Panc1 (cell line): ENCODE measurements at regions not wholly inside any gene's neighbourhood (a gene's known extent, or its start where the extent isn't known, plus 50 kb on each side); places are given as distances from the start of the nearest gene placed in this dataset.

Experiments
- ATAC-seq: fragments of 200-7000 bp; cut with Tn5 transposase; 2 replicates; pipeline ENCODE4 v1.9.1; 2020; ENCODE audit warnings: mild to moderate bottlenecking, moderate library complexity
- BruUV-seq: library from RNA; stranded (reverse); fragments of 400-500 nt; replicated peaks from 2 replicates; lab custom pipeline; 2021; lab: Mats Ljungman, UMichigan
- CTCF ChIA-PET: fragments of 300-600 bp; sonication (Branson Sonifier 250); formaldehyde crosslinking; loops from one replicate; lab custom pipeline; 2022; ENCODE audit warnings: antibody characterized with exemption; lab: Charles Lee
- POLR2A ChIA-PET: fragments of 300-600 bp; sonication (Branson Sonifier 250); formaldehyde crosslinking; loops from one replicate; lab custom pipeline; 2022; ENCODE audit warnings: antibody characterized with exemption; lab: Charles Lee
- DNase-seq: peaks from one replicate; pipeline ENCODE4 v3.0.0-alpha.2; 2010; ENCODE audit warnings: low read depth, low spot score
- H3K27ac ChIP-seq: 2 replicates; pipeline ENCODE4 v1.5.1; 2011; ENCODE audit warnings: mild to moderate bottlenecking, low read length, inconsistent platforms
- H3K27me3 ChIP-seq: fragments of 200-500 bp; sonication (Bioruptor generic); 2 replicates; pipeline ENCODE4 v1.6.0; 2014; ENCODE audit warnings: low read length, inconsistent platforms; ENCODE audit not compliant: control insufficient read depth, insufficient read depth
- H3K36me3 ChIP-seq: fragments of 200-500 bp; sonication (Bioruptor generic); 2 replicates; pipeline ENCODE4 v1.5.1; 2014; ENCODE audit warnings: inconsistent platforms, mild to moderate bottlenecking, low read length, moderate library complexity; ENCODE audit not compliant: control insufficient read depth, insufficient read depth
- H3K4me1 ChIP-seq: 2 replicates; pipeline ENCODE4 v1.5.1; 2011; ENCODE audit warnings: inconsistent platforms, mild to moderate bottlenecking, low read length, moderate library complexity; ENCODE audit not compliant: control insufficient read depth, insufficient read depth
- H3K4me3 ChIP-seq, 2 experiments: 2 replicates each; pipeline ENCODE4 v1.5.1; 2011 to 2012; ENCODE audit warnings: low read depth in 2 of 2, low read length in 2 of 2, mild to moderate bottlenecking in 2 of 2, inconsistent platforms in 1 of 2, moderate library complexity in 1 of 2
- H3K9me3 ChIP-seq: fragments of 200-500 bp; sonication (Bioruptor generic); 2 replicates; pipeline ENCODE4 v1.5.1; 2014; ENCODE audit warnings: low read depth, mild to moderate bottlenecking, inconsistent platforms, low read length, moderate library complexity; ENCODE audit not compliant: control insufficient read depth, insufficient read depth
- POLR2AphosphoS5 ChIP-seq: IDR thresholded peaks from 2 replicates; pipeline ENCODE4 v1.6.1; 2012; ENCODE audit warnings: mild to moderate bottlenecking, low read depth, low read length, moderate library complexity
- SIN3A ChIP-seq: IDR thresholded peaks from 2 replicates; pipeline ENCODE4 v1.6.1; 2012; ENCODE audit warnings: low read depth, mild to moderate bottlenecking, low read length, moderate library complexity, borderline replicate concordance; ENCODE audit not compliant: insufficient read depth
- TCF7L2 ChIP-seq: IDR thresholded peaks from 2 replicates; pipeline ENCODE4 v1.6.1; 2011; ENCODE audit warnings: mild to moderate bottlenecking, low read depth, low read length, inconsistent platforms
- in situ Hi-C: cut with HindIII; loops from 2 replicates; pipeline ENCODE4 v1.10.0; 2016; ENCODE audit warnings: low sequenced_read_pairs, low pct_unique_long_range_greater_than_20kb
- intact Hi-C: fragments of 100-400 bp; cut with micrococcal nuclease; formaldehyde crosslinking; loops from one replicate; pipeline ENCODE4 v1.10.0; 2022; ENCODE audit not compliant: unreplicated experiment
- TF ChIP-seq, protein P1 (sequence below), 2 experiments: IDR thresholded peaks; 2 replicates each; pipeline ENCODE4 v1.6.1; 2011 to 2012; ENCODE audit warnings: low read depth in 2 of 2, control low read depth in 1 of 2, low read length in 1 of 2, mild to moderate bottlenecking in 1 of 2, moderate library complexity in 1 of 2; ENCODE audit not compliant: insufficient read depth in 1 of 2
- TF ChIP-seq, protein P2 (sequence below): fragments of 450-650 bp; IDR thresholded peaks from 2 replicates; pipeline ENCODE4 v1.5.1; 2017; ENCODE audit warnings: mild to moderate bottlenecking

DNA sequence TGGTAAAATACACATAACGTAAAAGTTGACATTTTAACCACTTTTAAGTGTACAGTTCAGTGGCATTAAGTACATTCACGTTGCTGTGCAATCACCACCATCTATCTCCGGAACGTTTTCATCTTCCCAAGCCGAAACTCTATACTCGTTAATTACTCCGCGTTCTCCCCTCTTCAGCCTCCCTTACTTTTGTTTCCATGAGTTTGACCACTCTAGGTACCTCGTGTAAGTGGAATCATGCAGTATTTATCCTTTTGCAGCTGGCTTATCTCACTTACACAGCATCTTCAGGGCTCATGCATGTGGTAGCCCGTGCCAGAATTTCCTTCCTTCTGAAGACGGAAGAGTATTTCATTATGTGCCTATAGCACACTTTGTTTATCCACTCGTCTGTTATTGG, 225.2 kb downstream of the SLC4A3 start:
- CTCF ChIA-PET: no interaction called here
- no peak for ATAC-seq

DNA sequence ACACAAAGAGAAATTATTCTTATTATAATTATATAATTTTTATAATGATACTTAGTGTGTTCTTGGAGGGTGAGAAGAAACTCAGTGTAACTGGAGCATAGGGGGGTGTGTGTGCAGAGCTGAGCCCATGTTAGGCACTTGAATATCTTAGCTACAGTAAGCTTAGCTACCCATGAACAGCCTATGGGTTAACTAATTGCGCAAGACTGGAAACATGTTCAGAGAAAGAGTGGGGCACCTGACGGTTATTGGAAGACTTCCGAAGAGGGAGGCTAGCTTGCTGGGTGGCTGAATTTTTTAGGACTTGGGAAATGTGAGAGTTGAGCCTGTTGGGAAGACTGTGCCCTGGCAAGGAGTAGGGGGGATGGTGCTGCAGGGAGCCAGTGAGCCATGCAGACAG, 229.2 kb downstream of the SLC4A3 start:
- TF ChIP-seq POLR2AphosphoS5 (no peak), TCF7L2 (no peak), SIN3A (no peak)
- TF ChIP-seq, protein P1, sequence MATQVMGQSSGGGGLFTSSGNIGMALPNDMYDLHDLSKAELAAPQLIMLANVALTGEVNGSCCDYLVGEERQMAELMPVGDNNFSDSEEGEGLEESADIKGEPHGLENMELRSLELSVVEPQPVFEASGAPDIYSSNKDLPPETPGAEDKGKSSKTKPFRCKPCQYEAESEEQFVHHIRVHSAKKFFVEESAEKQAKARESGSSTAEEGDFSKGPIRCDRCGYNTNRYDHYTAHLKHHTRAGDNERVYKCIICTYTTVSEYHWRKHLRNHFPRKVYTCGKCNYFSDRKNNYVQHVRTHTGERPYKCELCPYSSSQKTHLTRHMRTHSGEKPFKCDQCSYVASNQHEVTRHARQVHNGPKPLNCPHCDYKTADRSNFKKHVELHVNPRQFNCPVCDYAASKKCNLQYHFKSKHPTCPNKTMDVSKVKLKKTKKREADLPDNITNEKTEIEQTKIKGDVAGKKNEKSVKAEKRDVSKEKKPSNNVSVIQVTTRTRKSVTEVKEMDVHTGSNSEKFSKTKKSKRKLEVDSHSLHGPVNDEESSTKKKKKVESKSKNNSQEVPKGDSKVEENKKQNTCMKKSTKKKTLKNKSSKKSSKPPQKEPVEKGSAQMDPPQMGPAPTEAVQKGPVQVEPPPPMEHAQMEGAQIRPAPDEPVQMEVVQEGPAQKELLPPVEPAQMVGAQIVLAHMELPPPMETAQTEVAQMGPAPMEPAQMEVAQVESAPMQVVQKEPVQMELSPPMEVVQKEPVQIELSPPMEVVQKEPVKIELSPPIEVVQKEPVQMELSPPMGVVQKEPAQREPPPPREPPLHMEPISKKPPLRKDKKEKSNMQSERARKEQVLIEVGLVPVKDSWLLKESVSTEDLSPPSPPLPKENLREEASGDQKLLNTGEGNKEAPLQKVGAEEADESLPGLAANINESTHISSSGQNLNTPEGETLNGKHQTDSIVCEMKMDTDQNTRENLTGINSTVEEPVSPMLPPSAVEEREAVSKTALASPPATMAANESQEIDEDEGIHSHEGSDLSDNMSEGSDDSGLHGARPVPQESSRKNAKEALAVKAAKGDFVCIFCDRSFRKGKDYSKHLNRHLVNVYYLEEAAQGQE (IDR thresholded peaks at IDR 0.05; ENCODE audit: insufficient read depth in 1 of 2, low read depth in 2 of 2, low read length in 1 of 2): no peak
- TF ChIP-seq, protein P2, sequence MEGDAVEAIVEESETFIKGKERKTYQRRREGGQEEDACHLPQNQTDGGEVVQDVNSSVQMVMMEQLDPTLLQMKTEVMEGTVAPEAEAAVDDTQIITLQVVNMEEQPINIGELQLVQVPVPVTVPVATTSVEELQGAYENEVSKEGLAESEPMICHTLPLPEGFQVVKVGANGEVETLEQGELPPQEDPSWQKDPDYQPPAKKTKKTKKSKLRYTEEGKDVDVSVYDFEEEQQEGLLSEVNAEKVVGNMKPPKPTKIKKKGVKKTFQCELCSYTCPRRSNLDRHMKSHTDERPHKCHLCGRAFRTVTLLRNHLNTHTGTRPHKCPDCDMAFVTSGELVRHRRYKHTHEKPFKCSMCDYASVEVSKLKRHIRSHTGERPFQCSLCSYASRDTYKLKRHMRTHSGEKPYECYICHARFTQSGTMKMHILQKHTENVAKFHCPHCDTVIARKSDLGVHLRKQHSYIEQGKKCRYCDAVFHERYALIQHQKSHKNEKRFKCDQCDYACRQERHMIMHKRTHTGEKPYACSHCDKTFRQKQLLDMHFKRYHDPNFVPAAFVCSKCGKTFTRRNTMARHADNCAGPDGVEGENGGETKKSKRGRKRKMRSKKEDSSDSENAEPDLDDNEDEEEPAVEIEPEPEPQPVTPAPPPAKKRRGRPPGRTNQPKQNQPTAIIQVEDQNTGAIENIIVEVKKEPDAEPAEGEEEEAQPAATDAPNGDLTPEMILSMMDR: no peak

More for the DNA sequence above, 225.2 kb downstream of the SLC4A3 start:
- no peaks in the 10 kb centered on the region; the same call in 1 of the 2 replicates for H3K4me1 ChIP-seq
- BruUV-seq: no TSS peak
- peaks cover 10% of the 10 kb centered on the region for H3K27me3 ChIP-seq
- no peak overlapping the region for H3K27ac ChIP-seq
- H3K9me3 ChIP-seq: no peaks in the 10 kb centered on the region
- in situ Hi-C loops (no loop called here), intact Hi-C loops (no loop called here)
- DNase-seq: no peak
- H3K36me3 ChIP-seq: no peaks in the 10 kb centered on the region
- no peak for TF ChIP-seq TCF7L2
- TF ChIP-seq POLR2AphosphoS5: no peak
- no peak for TF ChIP-seq SIN3A
- TF ChIP-seq, protein P2: no peak
- TF ChIP-seq, protein P1 (IDR thresholded peaks at IDR 0.05; ENCODE audit: insufficient read depth in 1 of 2, low read depth in 2 of 2, low read length in 1 of 2): no peak
- POLR2A ChIA-PET: no interaction called here
- no peak overlapping the region for H3K4me3 ChIP-seq

More for the DNA sequence above, 229.2 kb downstream of the SLC4A3 start:
- ChIA-PET POLR2A (no interaction called here), CTCF (no interaction called here)
- no peak overlapping the region for H3K4me3 ChIP-seq
- no TSS peak for BruUV-seq
- no peaks in the 10 kb centered on the region for H3K36me3 ChIP-seq
- ATAC-seq: no peak
- intact Hi-C loops (no loop called here), in situ Hi-C loops (no loop called here)
- no peaks in the 10 kb centered on the region for H3K9me3 ChIP-seq
- H3K4me1 ChIP-seq: no peaks in the 10 kb centered on the region; the same call in 1 of the 2 replicates
- H3K27ac ChIP-seq: no peak overlapping the region
- H3K27me3 ChIP-seq: peaks cover 9% of the 10 kb centered on the region
- no peak for DNase-seq
